Vagina (tissue), 2 donors: ENCODE measurements at regions not wholly inside any gene's neighbourhood (a gene's known extent, or its start where the extent isn't known, plus 50 kb on each side); places are given as distances from the start of the nearest gene placed in this dataset.
A peak's percentile ranks its signal among the peaks of the same experiment; 100 is the strongest.

Source experiments
- DNase-seq, 2 donors: peaks; one replicate each; pipeline ENCODE4 v3.0.0-alpha.2; 2017; ENCODE audit errors: extremely low spot score in 2 of 2
- H3K27ac ChIP-seq: fragments of 200-600 bp; sonication (generic); one replicate; pipeline ENCODE4 v1.5.1; 2019
- H3K27me3 ChIP-seq: fragments of 200-600 bp; sonication (generic); one replicate; pipeline ENCODE4 v1.5.1; 2019
- H3K36me3 ChIP-seq, 2 donors: fragments of 200-600 bp; sonication (generic); one replicate each; pipeline ENCODE4 v1.5.1; 2017 to 2019
- H3K4me1 ChIP-seq: fragments of 200-600 bp; sonication (generic); one replicate; pipeline ENCODE4 v1.5.1; 2019
- H3K4me3 ChIP-seq, 2 donors: fragments of 200-600 bp; sonication (generic); 1 replicate in 1 of 2; 2 replicates in 1 of 2; pipeline ENCODE4 v1.5.1; 2016 to 2019
- H3K9me3 ChIP-seq: fragments of 200-600 bp; sonication (generic); one replicate; pipeline ENCODE4 v1.5.1; 2019
- CTCF ChIP-seq, 3 experiments: fragments of 450-650 bp in 2 of 3; fragments of 200-600 bp in 1 of 3; sonication (generic) in 1 of 3; IDR thresholded peaks; one replicate each; pipeline ENCODE4 v1.5.1; 2017 to 2019; ENCODE audit warnings: antibody characterized with exemption in 3 of 3, mild to moderate bottlenecking in 2 of 3, moderate library complexity in 2 of 3
- POLR2A ChIP-seq, 2 donors: fragments of 450-650 bp; IDR thresholded peaks; one replicate each; pipeline ENCODE4 v1.6.1; 2017; ENCODE audit warnings: antibody characterized with exemption in 2 of 2, mild to moderate bottlenecking in 2 of 2, moderate library complexity in 2 of 2
- POLR2AphosphoS5 ChIP-seq, 2 donors: sonication (generic); formaldehyde crosslinking; IDR thresholded peaks; one replicate each; pipeline ENCODE4 v1.9.0; 2017; ENCODE audit warnings: antibody characterized with exemption in 2 of 2, mild to moderate bottlenecking in 2 of 2, low read depth in 1 of 2; ENCODE audit not compliant: insufficient read depth in 1 of 2
- intact Hi-C: fragments of 100-400 bp; cut with DNase I; formaldehyde crosslinking; loops from one replicate; pipeline ENCODE4 v1.15.1; 2023

DNA sequence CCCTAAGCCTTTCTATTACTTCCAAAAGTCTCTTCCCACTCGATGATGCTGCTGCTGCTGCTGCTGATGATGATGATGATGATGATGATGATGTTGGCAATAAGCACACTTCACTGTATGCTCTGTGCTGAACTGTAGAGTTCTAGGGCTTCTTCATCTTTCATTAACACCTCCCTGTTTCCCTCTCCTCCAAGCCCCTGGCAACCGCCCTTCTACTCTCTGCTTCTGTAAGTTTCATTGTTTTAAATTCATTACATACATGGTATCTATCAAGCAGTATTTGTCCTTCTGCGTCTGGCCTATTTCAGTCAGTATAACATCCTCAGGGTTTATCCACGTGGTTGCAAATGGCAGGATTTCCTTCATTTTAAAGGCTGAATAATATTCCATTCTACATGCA, 100.2 kb downstream of the THBS2 start:
- TF ChIP-seq POLR2AphosphoS5 (IDR thresholded peaks at IDR 0.05; ENCODE audit: insufficient read depth in 1 of 2, low read depth in 1 of 2) (no peak), POLR2A (IDR thresholded peaks at IDR 0.05) (no peak), CTCF (IDR thresholded peaks at IDR 0.05) (no peak)
- intact Hi-C loops = no loop called here
- Histone ChIP-seq H3K4me3 (no peak overlapping the region), H3K27me3 (no peaks in the 10 kb centered on the region), H3K4me1 (peaks cover 11% of the 10 kb centered on the region), H3K36me3 (no peaks in the 10 kb centered on the region), H3K27ac (no peak overlapping the region), H3K9me3 (no peaks in the 10 kb centered on the region)
- peak in 1 of 2 donors; percentile 25 for DNase-seq

- Histone ChIP-seq H3K27me3 (no peaks in the 10 kb centered on the region), H3K27ac (peak overlapping the region; percentile 72), H3K4me1 (peaks cover 8% of the 10 kb centered on the region), H3K9me3 (no peaks in the 10 kb centered on the region), H3K4me3 (no peak overlapping the region), H3K36me3 (no peaks in the 10 kb centered on the region)
- intact Hi-C loops = no loop called here
- peak in 1 of 2 donors; percentile 58 for DNase-seq
- no peak for TF ChIP-seq POLR2AphosphoS5 (IDR thresholded peaks at IDR 0.05; ENCODE audit: insufficient read depth in 1 of 2, low read depth in 1 of 2)
- TF ChIP-seq POLR2A (IDR thresholded peaks at IDR 0.05) = no peak
- TF ChIP-seq CTCF (IDR thresholded peaks at IDR 0.05) = no peak
Measured at GRCh38 chr6:169146521-169146920, 107.1 kb downstream of the THBS2 start.

- peak overlapping the region; percentile 72 for H3K27ac ChIP-seq
- intact Hi-C loops = no loop called here
- no peak for TF ChIP-seq POLR2AphosphoS5 (IDR thresholded peaks at IDR 0.05; ENCODE audit: insufficient read depth in 1 of 2, low read depth in 1 of 2)
- TF ChIP-seq POLR2A (IDR thresholded peaks at IDR 0.05) = no peak
- no peak for TF ChIP-seq CTCF (IDR thresholded peaks at IDR 0.05)
- DNase-seq = peak in 1 of 2 donors; percentile 44
- H3K36me3 ChIP-seq = no peaks in the 10 kb centered on the region
- H3K9me3 ChIP-seq = no peaks in the 10 kb centered on the region
- no peak overlapping the region for H3K4me3 ChIP-seq
- H3K4me1 ChIP-seq = peaks cover 8% of the 10 kb centered on the region
- no peaks in the 10 kb centered on the region for H3K27me3 ChIP-seq
Measured at GRCh38 chr6:169145991-169146501, 107.6 kb downstream of the THBS2 start.

DNA sequence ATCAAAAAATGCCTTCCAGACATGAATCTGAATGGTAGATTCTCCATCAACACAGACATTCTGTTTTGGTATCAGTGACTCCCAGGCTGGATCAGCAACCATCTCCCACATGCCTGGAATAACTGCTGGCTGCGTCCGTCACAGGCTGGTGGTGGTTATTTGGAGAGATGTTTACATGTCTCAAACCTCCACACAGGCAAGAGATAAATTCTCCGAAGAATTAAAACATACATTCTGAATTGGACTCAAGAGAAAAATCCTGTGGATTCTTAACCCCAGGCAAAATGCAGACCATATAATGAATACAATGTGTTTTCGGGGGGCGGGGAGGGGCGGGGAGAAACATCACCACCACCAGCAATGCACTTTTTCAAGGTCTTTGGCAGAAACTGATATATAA, 108.2 kb downstream of the THBS2 start:
- Histone ChIP-seq H3K27me3 (no peaks in the 10 kb centered on the region), H3K27ac (peak overlapping the region; percentile 72), H3K9me3 (no peaks in the 10 kb centered on the region), H3K4me1 (peaks cover 8% of the 10 kb centered on the region), H3K4me3 (no peak overlapping the region), H3K36me3 (no peaks in the 10 kb centered on the region)
- intact Hi-C loops = no loop called here
- TF ChIP-seq POLR2A (IDR thresholded peaks at IDR 0.05) (no peak), CTCF (IDR thresholded peaks at IDR 0.05) (no peak), POLR2AphosphoS5 (IDR thresholded peaks at IDR 0.05; ENCODE audit: insufficient read depth in 1 of 2, low read depth in 1 of 2) (no peak)
- peak; percentile 34 to 40 for DNase-seq

- TF ChIP-seq CTCF (IDR thresholded peaks at IDR 0.05) (no peak), POLR2A (IDR thresholded peaks at IDR 0.05) (no peak)
- peak; percentile 14 to 34 for DNase-seq
- Histone ChIP-seq H3K36me3 (no peaks in the 10 kb centered on the region), H3K27ac (peak overlapping the region; percentile 72), H3K27me3 (no peaks in the 10 kb centered on the region), H3K4me1 (peaks cover 8% of the 10 kb centered on the region), H3K4me3 (no peak overlapping the region), H3K9me3 (no peaks in the 10 kb centered on the region)
- intact Hi-C loops = no loop called here
Measured at GRCh38 chr6:169144356-169144755, 109.3 kb downstream of the THBS2 start.
